GM18870 (cell line): ENCODE measurements at regions not wholly inside any gene's neighbourhood (a gene's known extent, or its start where the extent isn't known, plus 50 kb on each side); places are given as distances from the start of the nearest gene placed in this dataset.
"Not testable (repeated sequence)": the region's sequence is repeated elsewhere in the genome, so short reads cannot be mapped to it uniquely, and the experiment has no call there.

Experiments used
- ATAC-seq: cut with Tn5 transposase; IDR thresholded peaks from one replicate; pipeline ENCODE4 v1.9.1; 2021; ENCODE audit warnings: moderate library complexity; ENCODE audit not compliant: unreplicated experiment

DNA sequence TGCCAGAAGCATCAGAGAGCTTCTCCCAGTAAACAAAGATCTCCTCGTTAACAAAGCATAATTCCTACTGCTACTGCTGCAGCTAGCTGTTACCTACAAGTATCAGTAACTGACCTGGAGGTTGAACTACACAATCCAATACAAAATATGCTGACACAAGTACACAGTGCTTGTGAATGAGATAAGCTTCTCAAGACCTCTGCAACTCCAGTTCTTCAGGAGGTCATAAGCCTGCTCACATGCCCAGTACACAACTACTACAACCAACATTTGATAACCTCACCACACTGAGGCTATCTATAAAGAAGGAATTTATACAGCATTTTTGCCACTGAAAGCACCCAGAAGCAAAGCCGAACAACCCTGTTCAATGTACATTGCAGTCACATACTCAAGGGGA is 66.7 kb upstream of the SMARCAD1 start:
- no peak for ATAC-seq

DNA sequence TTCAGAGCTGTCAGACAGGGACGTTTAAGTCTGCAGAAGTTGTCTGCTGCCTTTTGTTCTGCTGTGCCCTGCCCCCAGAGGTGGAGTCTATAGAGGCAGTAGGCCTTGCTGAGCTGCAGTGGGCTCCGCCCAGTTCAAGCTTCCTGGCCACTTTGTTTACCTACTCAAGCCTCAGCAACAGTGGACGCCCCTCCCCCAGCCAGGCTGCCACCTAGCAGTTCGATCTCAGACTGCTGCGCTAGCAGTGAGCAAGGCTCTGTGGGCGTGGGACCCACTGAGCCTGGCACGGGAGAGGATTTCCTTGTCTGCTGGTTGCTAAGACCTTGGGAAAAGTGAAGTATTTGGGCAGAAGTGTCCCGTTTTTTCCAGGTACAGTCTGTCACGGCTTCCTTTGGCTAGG is 59.6 kb upstream of the SMARCAD1 start:
- not testable (repeated sequence) for ATAC-seq

DNA sequence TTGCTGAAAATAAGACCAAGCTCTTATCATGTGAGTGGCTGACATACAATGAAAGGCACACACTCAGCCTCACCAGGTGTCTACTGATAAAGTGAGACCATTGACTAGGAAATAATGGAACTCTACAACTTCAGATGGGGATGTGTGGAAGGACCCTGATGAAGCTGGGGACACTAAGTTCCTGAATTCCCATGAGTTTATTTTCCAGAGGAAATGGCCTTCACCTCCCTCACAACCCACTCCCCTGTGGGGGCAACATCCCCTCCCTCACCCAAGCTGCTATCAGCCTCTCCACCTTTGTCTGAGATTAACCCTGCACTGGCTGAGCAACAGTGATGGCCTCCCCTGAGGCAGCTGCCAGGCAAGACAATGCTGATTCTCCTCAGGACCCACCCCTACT is 55.2 kb upstream of the SMARCAD1 start:
- ATAC-seq: no peak

DNA sequence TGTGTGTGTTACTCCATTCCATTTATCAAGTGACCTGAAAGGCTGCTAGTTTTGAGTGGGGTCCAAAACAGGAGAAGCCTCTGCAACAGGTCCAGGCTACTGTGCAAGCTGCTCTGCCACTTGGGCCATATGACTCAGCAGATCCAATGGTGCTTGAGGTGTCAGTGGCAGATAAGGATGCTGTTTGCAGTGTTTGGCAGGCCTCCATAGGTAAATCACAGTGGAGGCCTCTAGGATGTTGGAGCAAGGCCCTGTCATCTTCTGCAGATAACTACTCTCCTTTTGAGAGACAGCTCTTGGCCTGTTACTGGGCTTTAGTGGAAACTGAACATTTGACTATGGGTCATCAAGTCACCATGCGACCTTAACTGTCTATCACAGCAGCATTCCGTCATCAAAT is 52.3 kb upstream of the SMARCAD1 start:
- not testable (repeated sequence) for ATAC-seq

DNA sequence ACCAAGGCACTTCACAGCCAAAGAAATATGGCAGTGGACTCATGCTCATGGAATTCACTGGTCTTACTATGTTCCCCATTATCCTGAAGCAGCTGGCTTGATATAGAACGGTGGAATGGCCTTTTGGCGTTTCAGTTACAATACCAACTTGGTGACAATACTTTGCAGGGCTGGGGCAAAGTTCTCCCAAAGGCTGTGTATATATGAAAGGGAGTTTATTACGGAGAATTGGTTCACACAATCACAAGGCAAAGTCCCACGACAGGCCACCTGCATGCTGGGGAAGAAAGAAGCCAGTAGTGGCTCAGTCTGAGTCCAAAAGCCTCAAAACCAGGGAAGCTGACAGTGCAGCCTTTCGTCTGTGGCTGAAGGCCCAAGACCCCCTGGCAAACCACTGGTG is 50.8 kb upstream of the SMARCAD1 start:
- no peak for ATAC-seq
